HG02852 (cell line): ENCODE measurements at regions not wholly inside any gene's neighbourhood (a gene's known extent, or its start where the extent isn't known, plus 50 kb on each side); places are given as distances from the start of the nearest gene placed in this dataset.

Experiments used
- ATAC-seq: cut with Tn5 transposase; IDR thresholded peaks from one replicate; pipeline ENCODE4 v1.9.1; 2021; ENCODE audit warnings: mild to moderate bottlenecking, moderate library complexity; ENCODE audit not compliant: unreplicated experiment

GRCh38 chr6:16978686-16979085 lies 123.2 kb upstream of the STMND1 start:
- ATAC-seq: no peak

GRCh38 chr6:16976385-16977183 lies 125.3 kb upstream of the STMND1 start:
- ATAC-seq: no peak

DNA sequence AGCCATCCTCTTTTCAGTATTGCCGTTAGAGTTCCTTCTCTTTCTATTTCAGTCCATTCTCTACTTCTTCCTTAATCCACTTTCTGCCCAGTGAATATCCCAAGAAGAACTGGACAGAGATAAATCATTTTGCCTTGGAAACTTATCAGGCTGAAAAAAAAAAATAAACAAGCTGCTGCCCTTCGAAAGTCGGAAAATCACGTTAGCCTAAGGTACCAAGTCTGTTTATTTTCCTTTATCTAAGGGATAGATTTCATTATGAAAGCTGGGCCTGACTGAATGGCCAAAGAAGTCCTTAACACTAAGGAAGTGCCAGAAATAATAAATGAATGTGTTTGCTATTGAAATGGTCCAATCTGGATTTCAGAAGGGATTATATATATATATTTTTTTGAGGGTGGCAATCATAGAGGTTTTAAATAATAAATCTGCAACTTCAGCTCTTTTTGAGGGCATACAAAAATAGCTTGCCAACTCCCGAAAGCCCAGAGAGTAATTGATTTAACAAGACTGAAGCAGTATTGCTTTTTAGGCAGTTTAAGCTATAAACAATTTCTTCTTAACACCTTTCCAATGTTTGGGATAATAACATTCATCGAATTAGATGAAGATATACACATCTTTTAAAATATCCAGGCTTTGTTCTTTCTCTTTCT lies 127.0 kb upstream of the STMND1 start:
- ATAC-seq: no peak

GRCh38 chr6:16974387-16974673 lies 127.5 kb upstream of the STMND1 start:
- ATAC-seq: no peak

GRCh38 chr6:16973545-16974386 lies 128.1 kb upstream of the STMND1 start:
- ATAC-seq: no peak

GRCh38 chr6:16973051-16973450 lies 128.8 kb upstream of the STMND1 start:
- ATAC-seq: no peak

DNA sequence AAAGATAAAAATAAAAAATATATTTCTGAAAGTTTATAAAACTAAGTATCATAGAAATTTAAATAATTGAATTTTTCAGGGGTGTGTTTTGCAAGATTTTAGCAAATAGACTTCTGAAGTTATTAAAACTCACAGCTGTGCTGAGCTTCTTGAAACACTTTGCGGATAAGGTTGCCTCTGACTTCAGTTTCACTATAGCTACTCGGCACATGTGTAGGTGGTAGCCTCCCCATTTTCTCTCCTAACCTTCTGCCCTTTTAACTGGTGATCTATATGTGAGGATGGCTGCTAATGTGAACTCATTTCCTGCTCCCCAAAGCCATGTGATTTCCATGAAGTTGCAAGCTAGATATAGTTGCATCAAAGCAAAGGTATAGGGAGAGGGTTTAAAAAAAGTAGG lies 129.3 kb upstream of the STMND1 start:
- no peak for ATAC-seq

GRCh38 chr6:16969699-16970655 lies 131.9 kb upstream of the STMND1 start:
- no peak for ATAC-seq

DNA sequence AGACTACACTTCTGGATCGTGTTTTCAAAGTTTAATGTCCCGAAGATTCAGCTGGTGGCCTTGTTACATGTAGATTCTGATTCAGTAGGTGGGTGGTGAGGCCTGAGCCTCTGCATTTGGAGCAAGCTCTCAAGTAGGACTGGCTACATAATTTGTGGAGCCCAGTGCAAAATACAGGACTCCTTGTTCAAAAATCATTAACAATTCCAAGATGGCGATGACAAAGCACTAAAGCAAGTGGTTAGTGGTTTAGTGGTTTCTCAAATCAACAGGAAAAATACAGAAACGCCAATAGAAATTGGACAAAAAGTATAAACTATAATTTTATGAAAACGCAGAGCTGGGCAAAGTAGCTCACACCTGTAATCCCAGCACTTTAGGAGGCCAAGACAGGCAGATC lies 133.7 kb upstream of the STMND1 start:
- ATAC-seq: no peak

DNA sequence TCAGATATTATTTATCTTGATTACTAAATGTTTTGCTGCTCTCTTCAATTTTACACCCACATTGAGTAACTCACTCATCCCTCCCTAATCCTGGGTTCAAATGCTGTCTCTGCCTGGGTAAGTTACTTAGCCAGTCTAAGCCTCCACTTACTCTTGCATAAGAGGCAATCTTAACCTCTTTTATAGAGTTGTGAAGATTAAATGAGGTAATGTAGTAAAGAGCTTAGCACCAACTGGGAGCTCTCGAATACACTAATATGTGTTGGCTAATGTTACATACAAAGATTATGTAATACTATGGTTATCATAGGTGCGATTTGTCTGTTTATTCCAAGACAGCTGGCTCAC lies 134.4 kb upstream of the STMND1 start:
- ATAC-seq: no peak

GRCh38 chr6:16966791-16967469 lies 134.9 kb upstream of the STMND1 start:
- no peak for ATAC-seq

DNA sequence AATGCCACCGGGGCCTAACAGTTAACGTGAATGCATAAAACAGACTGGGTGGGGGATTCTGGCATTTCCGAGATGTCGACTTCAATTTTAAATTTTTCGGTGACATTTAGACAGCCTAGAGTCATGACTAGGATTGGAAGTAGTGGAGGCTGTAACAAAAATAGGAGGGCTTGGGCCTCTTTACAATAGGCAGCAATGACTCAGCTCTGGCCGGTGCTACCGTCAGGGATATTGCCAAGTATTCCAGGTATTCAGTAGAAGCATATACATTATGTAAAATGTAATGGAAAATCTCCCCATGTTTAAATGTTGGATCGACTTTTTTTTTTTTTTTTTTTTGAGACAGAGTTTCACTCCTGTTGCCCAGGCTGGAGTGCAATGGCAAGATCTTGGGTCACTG lies 136.2 kb upstream of the STMND1 start:
- ATAC-seq: no peak

DNA sequence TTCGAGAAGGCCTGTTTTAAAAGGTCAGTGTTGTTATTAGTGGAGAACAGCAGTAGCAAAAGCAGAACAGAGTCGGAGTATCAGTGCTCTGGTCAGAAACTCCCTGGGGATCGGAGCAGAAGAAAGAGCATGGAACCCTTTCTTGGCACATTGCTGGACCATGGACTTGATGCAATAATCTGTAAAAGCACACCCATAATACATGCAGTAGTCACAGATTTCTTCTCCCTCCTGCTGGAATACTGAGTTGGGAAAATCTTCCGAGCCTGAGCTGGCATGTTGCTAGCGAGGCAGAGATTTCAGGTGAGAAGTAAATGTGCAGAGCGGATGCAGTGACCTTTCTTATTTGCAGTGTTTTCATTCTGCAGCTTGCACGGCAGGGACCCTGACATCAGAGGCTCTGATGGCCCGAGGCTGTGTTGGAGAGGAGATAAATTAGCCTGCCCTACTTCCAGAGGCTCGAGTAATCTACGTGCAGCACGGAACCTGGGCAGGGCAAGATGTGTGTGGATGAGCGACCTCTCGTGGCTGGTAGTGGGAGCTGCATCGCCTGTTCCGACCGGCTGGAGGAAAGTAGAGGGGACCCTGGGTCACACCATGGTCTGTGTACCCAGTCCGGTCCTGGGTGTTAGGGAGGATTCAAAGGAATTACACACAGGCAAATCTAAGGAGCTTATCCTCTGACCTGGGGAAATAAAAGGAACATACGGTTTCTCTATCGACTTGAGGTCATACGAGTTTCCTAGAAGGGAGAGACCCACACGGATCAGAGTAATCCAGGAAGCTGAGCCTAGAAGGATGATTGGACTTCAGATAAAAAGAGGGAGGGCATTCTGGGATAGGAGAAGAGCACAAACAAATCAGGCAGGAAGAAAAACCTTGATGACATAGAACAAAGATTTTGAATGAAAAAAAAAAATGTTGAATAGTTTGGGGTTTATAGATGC lies 137.0 kb upstream of the STMND1 start:
- peak; percentile 81 for ATAC-seq

DNA sequence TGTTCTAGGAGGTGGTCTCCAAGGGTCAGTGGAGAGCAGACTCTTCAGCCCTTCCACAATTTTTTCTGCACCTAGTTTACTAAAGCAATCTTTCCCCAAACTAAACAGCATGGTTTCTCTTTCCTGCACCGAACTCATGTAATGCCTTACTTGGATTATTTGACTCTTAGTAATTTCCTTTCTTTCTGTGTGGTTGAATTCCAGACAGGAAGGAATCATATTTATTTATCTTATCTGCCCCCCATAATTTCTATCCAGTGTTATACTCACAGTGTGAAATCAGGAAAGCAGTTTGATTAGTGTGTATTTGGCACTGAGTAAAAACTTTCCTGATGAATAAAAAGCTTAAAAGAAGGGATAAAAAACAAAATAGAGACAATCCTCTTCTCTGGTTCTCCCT lies 140.3 kb upstream of the STMND1 start:
- no peak for ATAC-seq

- ATAC-seq: no peak
These were observed 142.1 kb upstream of the STMND1 start for GRCh38 chr6:16959789-16960188.

DNA sequence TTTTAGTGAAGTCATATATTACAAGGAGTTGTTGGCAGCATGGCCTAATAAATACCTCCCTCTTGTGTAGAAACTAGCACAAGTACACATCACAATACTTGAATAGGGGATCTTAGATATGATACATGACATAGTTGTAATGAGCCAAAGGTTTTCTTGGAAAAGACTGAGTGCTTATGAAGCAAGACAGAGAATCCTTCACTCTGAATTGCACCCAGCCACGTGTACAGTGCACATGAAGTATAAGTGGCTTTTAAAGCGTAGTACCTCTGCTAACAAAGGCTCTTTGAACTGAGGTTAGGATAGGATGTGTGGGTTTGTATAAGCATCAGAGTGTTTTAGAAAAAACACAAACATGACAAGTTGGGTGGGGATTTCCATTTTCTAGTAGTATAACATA lies 145.5 kb upstream of the STMND1 start:
- ATAC-seq: no peak

GRCh38 chr6:16955899-16956298 lies 146.0 kb upstream of the STMND1 start:
- no peak for ATAC-seq

DNA sequence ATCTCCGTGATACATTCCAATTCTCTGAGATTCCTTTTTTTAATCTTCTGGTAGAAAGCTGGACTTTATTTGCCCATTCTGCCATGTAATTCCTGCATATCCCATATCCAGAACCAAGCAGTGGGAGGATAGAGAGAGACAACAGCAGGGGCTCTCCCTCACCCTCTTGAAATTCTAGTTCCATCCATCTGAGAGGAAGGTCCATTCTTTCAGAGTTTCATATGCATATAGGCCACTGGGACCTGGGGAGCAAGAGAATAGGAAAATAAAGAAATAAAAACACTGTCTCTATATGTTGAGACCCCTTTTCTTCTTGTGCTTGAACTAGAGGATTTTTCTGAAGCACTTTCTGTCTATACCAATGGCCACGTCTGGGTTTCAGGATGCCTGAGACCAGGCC lies 147.9 kb upstream of the STMND1 start:
- ATAC-seq: no peak

DNA sequence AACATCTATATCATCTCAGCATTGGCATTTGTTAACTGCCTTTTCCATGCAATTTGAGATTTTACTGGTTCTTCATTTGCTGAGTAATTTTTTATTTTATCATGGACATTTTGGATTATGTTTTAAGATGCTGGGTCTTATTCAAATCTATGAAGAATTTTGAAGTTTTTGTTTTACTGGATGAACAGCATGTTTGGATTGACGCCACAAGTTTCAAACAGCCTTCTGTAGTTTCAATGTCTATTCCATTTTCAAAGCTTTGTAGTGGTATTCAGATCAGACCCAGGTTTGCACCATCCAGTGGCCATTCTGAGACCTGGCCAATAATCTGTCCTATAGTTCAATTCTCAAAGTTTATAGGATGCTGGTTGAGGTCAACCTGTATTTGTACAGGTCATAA lies 148.4 kb upstream of the STMND1 start:
- no peak for ATAC-seq
